ENCODE measurements at regions not wholly inside any gene's neighbourhood (a gene's known extent, or its start where the extent isn't known, plus 50 kb on each side); places are given as distances from the start of the nearest gene placed in this dataset.

DNA sequence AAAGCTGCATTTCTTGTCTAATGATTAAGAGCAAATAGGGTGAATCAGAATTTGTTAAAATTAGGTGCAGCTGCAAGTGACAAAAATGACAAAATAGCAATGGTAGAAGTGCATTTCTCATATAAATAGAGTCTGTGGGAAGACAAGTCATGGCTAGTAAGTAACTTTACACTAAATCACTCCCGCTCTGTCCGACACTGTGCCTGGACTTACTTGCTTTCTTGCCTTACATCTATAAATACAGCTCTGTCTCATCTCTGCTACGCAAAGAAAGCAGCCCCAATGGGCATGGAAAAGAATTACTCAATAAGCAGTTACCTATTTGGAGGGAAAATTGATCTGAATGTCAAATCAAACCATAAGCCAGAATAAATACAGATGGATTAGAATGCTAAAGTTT, 245.4 kb upstream of the KRR1 start:
- FAIRE-seq (no peak), DNase-seq (ENCODE audit: low spot score) (no peak), ATAC-seq (no peak)
- H3K27ac ChIP-seq (ENCODE audit: extremely low read length, insufficient read depth, low read length), result no peak overlapping the region
- H3K79me2 ChIP-seq (ENCODE audit: insufficient read depth, low read length), result no peaks in the 10 kb centered on the region
- WGBS (ENCODE audit: low lambda C conversion rate), result 93% methylated on average over 3 of the region's 3 CpGs
- no peaks in the 10 kb centered on the region for H3K9me3 ChIP-seq (ENCODE audit: low read length)
- no peak overlapping the region for H3K4me3 ChIP-seq (replicated peaks in 1 of 3; ENCODE audit: insufficient read depth in 1 of 3, low read depth in 2 of 3, low read length in 3 of 3)
- no TSS peak for BruUV-seq (replicated peaks)
- H2AFZ ChIP-seq (ENCODE audit: low read length), result no peak overlapping the region
- no peak overlapping the region for H3K9ac ChIP-seq (ENCODE audit: insufficient read depth, low read depth, low read length)
- ChIA-PET CTCF (ENCODE audit: low intra/inter-chr PET ratio, low total read pairs) (no interaction called here), POLR2A (no interaction called here)
- no peaks in the 10 kb centered on the region for H3K27me3 ChIP-seq (ENCODE audit: control insufficient read depth in 1 of 2, insufficient read depth in 2 of 2, low read length in 2 of 2)
- H3K4me1 ChIP-seq (ENCODE audit: insufficient read depth, low read length), result peaks cover 62% of the 10 kb centered on the region
- no peaks in the 10 kb centered on the region for H4K20me1 ChIP-seq (ENCODE audit: insufficient read depth, low read length)
- intact Hi-C loops (cut with micrococcal nuclease; ENCODE audit: unreplicated experiment) (no loop called here), in situ Hi-C loops (cut with HindIII; ENCODE audit: extremely low pct_ligation_motif_present, low pct_unique_long_range_greater_than_20kb) (no loop called here)
- H3K4me2 ChIP-seq (ENCODE audit: low read depth, low read length), result no peak overlapping the region
- no peaks in the 10 kb centered on the region for H3K36me3 ChIP-seq (replicated peaks in 1 of 2; ENCODE audit: control insufficient read depth in 1 of 2, insufficient read depth in 2 of 2, low read length in 2 of 2)
- TF ChIP-seq ZNF124 (CRISPR knock-in tag; IDR thresholded peaks at IDR 0.05), result no peak
- TF ChIP-seq, protein P1, sequence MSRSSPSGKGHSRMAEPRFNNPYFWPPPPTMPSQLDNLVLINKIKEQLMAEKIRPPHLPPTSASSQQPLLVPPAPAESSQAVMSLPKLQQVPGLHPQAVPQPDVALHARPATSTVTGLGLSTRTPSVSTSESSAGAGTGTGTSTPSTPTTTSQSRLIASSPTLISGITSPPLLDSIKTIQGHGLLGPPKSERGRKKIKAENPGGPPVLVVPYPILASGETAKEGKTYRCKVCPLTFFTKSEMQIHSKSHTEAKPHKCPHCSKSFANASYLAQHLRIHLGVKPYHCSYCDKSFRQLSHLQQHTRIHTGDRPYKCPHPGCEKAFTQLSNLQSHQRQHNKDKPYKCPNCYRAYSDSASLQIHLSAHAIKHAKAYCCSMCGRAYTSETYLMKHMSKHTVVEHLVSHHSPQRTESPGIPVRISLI (CRISPR knock-in tag; IDR thresholded peaks at IDR 0.05; ENCODE audit: borderline replicate concordance), result peak; percentile 38; the same call in 1 of the 2 replicates

DNA sequence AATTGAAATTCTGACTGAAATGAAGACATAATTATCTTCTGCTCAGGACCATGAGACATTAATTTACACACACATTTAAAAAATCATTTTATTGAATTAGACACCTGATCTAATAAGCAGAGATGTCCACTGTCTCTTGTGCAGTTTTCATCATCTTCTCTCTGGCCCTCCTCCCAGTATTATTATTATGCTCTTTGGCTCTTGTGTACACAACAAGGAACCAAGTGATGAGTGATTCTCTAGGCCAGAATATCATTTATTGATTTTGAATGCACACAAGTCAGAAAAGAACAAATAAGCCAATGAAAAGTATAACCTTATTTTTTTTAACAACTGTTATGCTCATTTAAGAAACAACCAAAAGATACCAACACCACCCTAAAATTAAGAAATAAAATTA, 244.7 kb upstream of the KRR1 start:
- H3K4me3 ChIP-seq (replicated peaks in 1 of 3; ENCODE audit: insufficient read depth in 1 of 3, low read depth in 2 of 3, low read length in 3 of 3), result no peak overlapping the region
- no peak overlapping the region for H3K4me2 ChIP-seq (ENCODE audit: low read depth, low read length)
- ATAC-seq, result no peak
- intact Hi-C loops (cut with micrococcal nuclease; ENCODE audit: unreplicated experiment), result no loop called here
- no peaks in the 10 kb centered on the region for H3K36me3 ChIP-seq (replicated peaks in 1 of 2; ENCODE audit: control insufficient read depth in 1 of 2, insufficient read depth in 2 of 2, low read length in 2 of 2)
- peaks cover 68% of the 10 kb centered on the region for H3K4me1 ChIP-seq (ENCODE audit: insufficient read depth, low read length)
- no peak overlapping the region for H2AFZ ChIP-seq (ENCODE audit: low read length)
- no peaks in the 10 kb centered on the region for H3K79me2 ChIP-seq (ENCODE audit: insufficient read depth, low read length)
- in situ Hi-C loops (cut with HindIII; ENCODE audit: extremely low pct_ligation_motif_present, low pct_unique_long_range_greater_than_20kb), result no loop called here
- POLR2A ChIA-PET, result no interaction called here
- no TSS peak for BruUV-seq (replicated peaks)
- no peaks in the 10 kb centered on the region for H3K9me3 ChIP-seq (ENCODE audit: low read length)
- DNase-seq (ENCODE audit: low spot score), result no peak
- H3K9ac ChIP-seq (ENCODE audit: insufficient read depth, low read depth, low read length), result no peak overlapping the region
- H3K27ac ChIP-seq (ENCODE audit: extremely low read length, insufficient read depth, low read length), result no peak overlapping the region
- no peaks in the 10 kb centered on the region for H4K20me1 ChIP-seq (ENCODE audit: insufficient read depth, low read length)
- FAIRE-seq, result no peak
- CTCF ChIA-PET (ENCODE audit: low intra/inter-chr PET ratio, low total read pairs), result no interaction called here
- no peaks in the 10 kb centered on the region for H3K27me3 ChIP-seq (ENCODE audit: control insufficient read depth in 1 of 2, insufficient read depth in 2 of 2, low read length in 2 of 2)
- no peak for TF ChIP-seq ZNF841 (CRISPR knock-in tag; IDR thresholded peaks at IDR 0.05; ENCODE audit: borderline replicate concordance)
- TF ChIP-seq, protein P2, sequence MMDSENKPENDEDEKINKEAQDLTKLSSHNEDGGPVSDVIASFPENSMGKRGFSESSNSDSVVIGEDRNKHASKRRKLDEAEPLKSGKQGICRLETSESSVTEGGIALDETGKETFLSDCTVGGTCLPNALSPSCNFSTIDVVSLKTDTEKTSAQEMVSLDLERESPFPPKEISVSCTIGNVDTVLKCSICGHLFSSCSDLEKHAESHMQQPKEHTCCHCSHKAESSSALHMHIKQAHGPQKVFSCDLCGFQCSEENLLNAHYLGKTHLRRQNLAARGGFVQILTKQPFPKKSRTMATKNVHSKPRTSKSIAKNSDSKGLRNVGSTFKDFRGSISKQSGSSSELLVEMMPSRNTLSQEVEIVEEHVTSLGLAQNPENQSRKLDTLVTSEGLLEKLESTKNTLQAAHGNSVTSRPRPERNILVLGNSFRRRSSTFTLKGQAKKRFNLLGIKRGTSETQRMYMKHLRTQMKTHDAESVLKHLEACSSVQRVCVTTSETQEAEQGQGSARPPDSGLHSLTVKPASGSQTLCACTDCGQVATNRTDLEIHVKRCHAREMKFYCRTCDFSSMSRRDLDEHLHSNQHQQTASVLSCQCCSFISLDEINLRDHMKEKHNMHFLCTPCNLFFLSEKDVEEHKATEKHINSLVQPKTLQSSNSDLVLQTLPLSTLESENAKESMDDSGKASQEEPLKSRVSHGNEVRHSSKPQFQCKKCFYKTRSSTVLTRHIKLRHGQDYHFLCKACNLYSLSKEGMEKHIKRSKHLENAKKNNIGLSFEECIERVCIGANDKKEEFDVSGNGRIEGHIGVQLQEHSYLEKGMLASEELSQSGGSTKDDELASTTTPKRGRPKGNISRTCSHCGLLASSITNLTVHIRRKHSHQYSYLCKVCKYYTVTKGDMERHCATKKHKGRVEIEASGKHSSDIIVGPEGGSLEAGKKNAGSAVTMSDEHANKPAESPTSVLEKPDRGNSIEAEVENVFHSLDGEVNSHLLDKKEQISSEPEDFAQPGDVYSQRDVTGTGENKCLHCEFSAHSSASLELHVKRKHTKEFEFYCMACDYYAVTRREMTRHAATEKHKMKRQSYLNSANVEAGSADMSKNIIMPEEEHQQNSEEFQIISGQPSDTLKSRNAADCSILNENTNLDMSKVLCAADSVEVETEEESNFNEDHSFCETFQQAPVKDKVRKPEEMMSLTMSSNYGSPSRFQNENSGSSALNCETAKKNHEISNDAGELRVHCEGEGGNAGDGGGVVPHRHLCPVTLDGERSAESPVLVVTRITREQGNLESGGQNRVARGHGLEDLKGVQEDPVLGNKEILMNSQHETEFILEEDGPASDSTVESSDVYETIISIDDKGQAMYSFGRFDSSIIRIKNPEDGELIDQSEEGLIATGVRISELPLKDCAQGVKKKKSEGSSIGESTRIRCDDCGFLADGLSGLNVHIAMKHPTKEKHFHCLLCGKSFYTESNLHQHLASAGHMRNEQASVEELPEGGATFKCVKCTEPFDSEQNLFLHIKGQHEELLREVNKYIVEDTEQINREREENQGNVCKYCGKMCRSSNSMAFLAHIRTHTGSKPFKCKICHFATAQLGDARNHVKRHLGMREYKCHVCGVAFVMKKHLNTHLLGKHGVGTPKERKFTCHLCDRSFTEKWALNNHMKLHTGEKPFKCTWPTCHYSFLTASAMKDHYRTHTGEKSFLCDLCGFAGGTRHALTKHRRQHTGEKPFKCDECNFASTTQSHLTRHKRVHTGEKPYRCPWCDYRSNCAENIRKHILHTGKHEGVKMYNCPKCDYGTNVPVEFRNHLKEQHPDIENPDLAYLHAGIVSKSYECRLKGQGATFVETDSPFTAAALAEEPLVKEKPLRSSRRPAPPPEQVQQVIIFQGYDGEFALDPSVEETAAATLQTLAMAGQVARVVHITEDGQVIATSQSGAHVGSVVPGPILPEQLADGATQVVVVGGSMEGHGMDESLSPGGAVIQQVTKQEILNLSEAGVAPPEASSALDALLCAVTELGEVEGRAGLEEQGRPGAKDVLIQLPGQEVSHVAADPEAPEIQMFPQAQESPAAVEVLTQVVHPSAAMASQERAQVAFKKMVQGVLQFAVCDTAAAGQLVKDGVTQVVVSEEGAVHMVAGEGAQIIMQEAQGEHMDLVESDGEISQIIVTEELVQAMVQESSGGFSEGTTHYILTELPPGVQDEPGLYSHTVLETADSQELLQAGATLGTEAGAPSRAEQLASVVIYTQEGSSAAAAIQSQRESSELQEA (CRISPR knock-in tag; IDR thresholded peaks at IDR 0.05; ENCODE audit: not compliant biosample characterization), result no peak
- TF ChIP-seq, protein P3, sequence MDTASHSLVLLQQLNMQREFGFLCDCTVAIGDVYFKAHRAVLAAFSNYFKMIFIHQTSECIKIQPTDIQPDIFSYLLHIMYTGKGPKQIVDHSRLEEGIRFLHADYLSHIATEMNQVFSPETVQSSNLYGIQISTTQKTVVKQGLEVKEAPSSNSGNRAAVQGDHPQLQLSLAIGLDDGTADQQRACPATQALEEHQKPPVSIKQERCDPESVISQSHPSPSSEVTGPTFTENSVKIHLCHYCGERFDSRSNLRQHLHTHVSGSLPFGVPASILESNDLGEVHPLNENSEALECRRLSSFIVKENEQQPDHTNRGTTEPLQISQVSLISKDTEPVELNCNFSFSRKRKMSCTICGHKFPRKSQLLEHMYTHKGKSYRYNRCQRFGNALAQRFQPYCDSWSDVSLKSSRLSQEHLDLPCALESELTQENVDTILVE (CRISPR knock-in tag; IDR thresholded peaks at IDR 0.05), result no peak
- TF ChIP-seq KLF16 (CRISPR knock-in tag; IDR thresholded peaks at IDR 0.05), result no peak
- no peak for TF ChIP-seq FOXC1 (CRISPR knock-in tag; IDR thresholded peaks at IDR 0.05; ENCODE audit: borderline replicate concordance)
